AG04449 (cell line): ENCODE measurements at regions not wholly inside any gene's neighbourhood (a gene's known extent, or its start where the extent isn't known, plus 50 kb on each side); places are given as distances from the start of the nearest gene placed in this dataset.

Source experiments
- CTCF ChIA-PET: fragments of 350-600 bp; formaldehyde crosslinking; extraction: SDS; loops from one replicate; lab custom pipeline; 2021; ENCODE audit warnings: antibody characterized with exemption; lab: Yijun Ruan, JAX
- POLR2A ChIA-PET: fragments of 400-600, 350-600 bp; formaldehyde crosslinking; extraction: SDS; loops from one replicate; lab custom pipeline; 2020; ENCODE audit warnings: antibody characterized with exemption, inconsistent platforms; lab: Yijun Ruan, JAX
- DNase-seq: peaks from one replicate; pipeline ENCODE4 v3.0.0-alpha.2; 2010; ENCODE audit warnings: low read depth, low spot score
- H3K4me3 ChIP-seq: 2 replicates; pipeline ENCODE4 v1.5.1; 2011; ENCODE audit warnings: low read depth, mild to moderate bottlenecking, control low read depth, low read length
- TF ChIP-seq, protein P1 (sequence below): IDR thresholded peaks from one replicate; pipeline ENCODE4 v1.5.1; 2011; ENCODE audit warnings: mild to moderate bottlenecking, moderate library complexity, low read length, control low read depth, inconsistent platforms; ENCODE audit not compliant: insufficient read depth; ENCODE audit errors: missing control alignments

DNA sequence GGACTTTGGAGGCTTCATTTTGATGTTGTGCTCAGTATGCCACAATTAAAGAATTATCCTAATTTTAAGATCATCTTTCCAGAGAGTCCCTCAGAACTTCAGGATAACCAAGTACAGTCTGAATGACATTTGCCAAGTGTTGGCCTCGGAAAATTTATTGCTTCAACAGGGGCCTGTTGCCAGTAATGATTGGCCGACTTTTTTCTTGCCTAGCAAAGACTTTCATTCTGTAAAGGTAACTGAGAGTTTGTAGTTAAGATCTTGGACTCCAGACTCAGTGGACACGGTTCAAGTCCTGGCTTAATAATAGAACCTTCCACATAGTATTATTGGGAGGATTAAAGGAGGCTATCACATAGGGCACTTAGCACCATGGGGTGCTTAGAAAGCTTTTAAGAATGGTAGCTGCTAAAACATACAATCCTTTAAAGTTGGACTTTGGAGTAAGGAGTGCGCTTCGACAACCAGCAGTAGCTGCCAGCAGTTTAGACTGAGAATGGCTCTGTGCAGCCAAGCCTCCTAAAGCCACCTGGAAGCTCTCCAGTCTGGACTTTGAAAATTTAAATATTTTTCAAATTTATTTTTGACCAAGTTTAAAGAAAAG, 90.0 kb downstream of the PLCE1 start:
- no peak overlapping the region for H3K4me3 ChIP-seq
- DNase-seq: no peak
- POLR2A ChIA-PET: no interaction called here
- CTCF ChIA-PET: interaction anchor here (1.5 to 3.0 kb wide), 3 partner anchors 8 to 189 kb away, joined by 3 to 18 read pairs (median 8); no protein-coding TSS in a partner anchor
- TF ChIP-seq, protein P1, sequence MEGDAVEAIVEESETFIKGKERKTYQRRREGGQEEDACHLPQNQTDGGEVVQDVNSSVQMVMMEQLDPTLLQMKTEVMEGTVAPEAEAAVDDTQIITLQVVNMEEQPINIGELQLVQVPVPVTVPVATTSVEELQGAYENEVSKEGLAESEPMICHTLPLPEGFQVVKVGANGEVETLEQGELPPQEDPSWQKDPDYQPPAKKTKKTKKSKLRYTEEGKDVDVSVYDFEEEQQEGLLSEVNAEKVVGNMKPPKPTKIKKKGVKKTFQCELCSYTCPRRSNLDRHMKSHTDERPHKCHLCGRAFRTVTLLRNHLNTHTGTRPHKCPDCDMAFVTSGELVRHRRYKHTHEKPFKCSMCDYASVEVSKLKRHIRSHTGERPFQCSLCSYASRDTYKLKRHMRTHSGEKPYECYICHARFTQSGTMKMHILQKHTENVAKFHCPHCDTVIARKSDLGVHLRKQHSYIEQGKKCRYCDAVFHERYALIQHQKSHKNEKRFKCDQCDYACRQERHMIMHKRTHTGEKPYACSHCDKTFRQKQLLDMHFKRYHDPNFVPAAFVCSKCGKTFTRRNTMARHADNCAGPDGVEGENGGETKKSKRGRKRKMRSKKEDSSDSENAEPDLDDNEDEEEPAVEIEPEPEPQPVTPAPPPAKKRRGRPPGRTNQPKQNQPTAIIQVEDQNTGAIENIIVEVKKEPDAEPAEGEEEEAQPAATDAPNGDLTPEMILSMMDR: no peak

DNA sequence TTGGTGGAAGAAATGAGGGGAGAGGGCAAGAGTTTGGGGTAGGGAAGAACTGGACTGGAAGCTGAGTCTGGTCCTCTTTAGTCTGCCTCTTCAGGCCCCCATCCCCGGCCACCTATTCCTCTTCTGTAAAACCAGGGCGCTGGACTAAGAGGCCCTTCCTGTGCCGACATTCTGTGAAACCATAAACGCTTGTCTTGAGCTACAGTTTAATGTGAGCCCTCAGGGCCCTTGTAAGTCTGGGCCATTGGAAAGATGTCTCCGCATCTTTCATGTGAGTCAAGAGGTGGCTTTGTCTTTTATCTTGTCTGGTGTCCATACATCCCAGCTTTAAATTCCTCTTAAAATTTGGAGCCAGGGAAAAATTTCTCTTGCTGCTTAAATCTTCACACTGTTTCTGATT, 90.6 kb downstream of the PLCE1 start:
- no peak for DNase-seq
- TF ChIP-seq, protein P1: no peak
- ChIA-PET CTCF (interaction anchor here (1.3 to 3.0 kb wide), 4 partner anchors 8 to 189 kb away, joined by 3 to 18 read pairs (median 6); no protein-coding TSS in a partner anchor), POLR2A (no interaction called here)
- H3K4me3 ChIP-seq: no peak overlapping the region

DNA sequence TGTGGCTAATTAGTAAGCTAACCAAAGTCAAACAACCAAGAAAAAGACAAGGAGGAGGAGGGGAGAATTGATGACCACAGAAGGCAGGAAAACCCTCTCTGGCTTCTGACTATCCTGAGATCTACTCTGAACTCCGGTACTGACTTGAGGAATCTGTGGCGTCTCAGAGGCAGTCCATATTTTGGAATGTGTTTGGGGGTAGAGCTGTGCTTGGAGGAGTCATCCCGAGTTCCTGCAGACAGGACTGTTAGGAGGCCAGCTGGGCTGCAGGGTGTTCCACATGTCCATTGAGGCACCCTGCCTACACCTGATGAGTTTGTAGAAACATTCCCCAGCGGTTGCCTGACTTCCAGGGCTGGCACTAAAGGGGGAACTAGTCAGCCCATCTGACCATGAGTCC, 91.6 kb downstream of the PLCE1 start:
- POLR2A ChIA-PET: no interaction called here
- TF ChIP-seq, protein P1: no peak
- CTCF ChIA-PET: interaction anchor here (1.2 to 3.0 kb wide), 5 partner anchors 9 to 190 kb away, joined by 3 to 18 read pairs (median 4); no protein-coding TSS in a partner anchor
- DNase-seq: no peak
- no peak overlapping the region for H3K4me3 ChIP-seq

DNA sequence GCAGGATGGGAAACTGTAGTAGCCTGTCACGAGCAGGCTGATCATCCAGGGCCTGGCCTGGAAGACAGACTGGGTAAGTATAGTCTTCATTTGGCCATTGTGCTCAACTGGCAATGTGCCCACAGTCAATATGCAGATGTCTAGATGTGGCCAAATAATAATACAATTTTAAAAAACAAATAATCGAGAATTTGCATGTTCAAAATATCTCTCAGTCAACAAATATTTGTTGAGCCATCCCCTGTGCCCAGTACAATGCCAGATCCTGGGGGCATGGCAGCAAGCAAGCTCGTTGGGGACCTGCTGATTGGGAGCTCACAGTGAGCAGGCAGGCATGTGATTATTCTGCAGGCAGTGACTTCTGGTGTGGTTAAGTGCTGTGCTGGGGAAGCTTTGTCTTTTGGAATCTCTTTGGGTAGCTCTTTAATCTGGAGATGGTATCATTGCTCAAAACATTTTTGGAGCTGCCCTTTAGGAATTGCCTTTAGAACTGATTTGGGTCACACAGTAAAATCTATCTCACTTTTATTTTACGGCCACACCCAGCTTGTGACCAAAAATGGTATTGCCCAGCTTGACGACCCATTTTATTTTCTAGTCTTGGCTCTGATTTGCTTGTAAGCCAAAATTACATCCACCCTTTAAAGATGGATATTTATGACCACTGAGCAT, 92.2 kb downstream of the PLCE1 start:
- H3K4me3 ChIP-seq: no peak overlapping the region
- TF ChIP-seq, protein P1: no peak
- POLR2A ChIA-PET: interaction anchor here (0.5 kb wide), 1 partner anchor 69 kb away, joined by 3 read pairs; no protein-coding TSS in a partner anchor
- CTCF ChIA-PET: interaction anchor here (1.2 to 3.0 kb wide), 4 partner anchors 10 to 235 kb away, joined by 4 to 18 read pairs (median 5); no protein-coding TSS in a partner anchor
- DNase-seq: no peak

DNA sequence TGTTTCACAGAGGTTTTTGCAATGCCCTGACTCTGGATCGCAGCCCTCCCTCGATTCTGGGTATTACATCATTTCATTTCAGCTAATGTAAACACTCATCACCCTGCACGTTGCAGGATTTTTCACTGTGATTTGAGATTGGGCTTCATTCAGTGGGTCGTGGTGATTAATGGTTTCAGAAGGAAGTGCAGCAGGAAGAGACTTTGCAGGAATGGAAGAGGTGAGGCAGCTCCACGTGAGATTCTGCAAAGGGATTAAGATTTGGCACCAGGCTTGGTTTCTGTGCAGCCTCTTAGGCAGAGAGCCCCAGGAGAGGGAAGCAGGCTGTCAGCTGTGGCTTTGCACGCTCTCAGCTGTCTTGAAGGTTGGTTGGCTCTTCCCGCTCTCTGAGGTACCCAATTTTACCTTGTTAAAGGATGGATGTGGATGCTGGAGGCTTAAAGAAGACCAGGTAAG, 95.2 kb downstream of the PLCE1 start:
- CTCF ChIA-PET: interaction anchor here (0.9 to 2.1 kb wide), 4 partner anchors 8 to 354 kb away, joined by 3 to 8 read pairs (median 3); no protein-coding TSS in a partner anchor
- POLR2A ChIA-PET: no interaction called here
- TF ChIP-seq, protein P1: no peak
- no peak for DNase-seq
- no peak overlapping the region; the same call in 1 of the 2 replicates for H3K4me3 ChIP-seq

DNA sequence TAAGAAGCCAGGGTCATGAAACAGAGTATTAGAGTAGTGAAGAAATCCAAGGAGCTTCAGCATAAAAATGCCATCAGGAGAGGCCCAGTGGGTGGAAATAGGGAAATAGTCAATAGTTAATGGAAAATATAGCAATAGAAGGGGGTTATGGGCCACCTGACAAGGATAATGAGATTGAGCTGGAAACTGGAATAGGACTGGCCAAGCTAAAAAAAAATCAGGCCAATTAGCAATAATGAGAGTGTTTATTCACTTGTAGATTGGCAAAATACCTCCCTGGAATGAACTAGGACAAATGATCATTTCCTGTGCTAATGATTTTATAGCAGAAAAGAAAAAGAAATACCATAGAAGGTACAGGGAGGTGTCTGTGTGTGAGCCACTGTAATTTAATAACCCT, 97.9 kb downstream of the PLCE1 start:
- ChIA-PET POLR2A (no interaction called here), CTCF (interaction anchor here (2.9 kb wide), 1 partner anchor 229 kb away, joined by 14 read pairs; no protein-coding TSS in a partner anchor)
- TF ChIP-seq, protein P1: no peak
- DNase-seq: no peak
- H3K4me3 ChIP-seq: no peak overlapping the region
